HEK293 (cell line): ENCODE measurements at regions not wholly inside any gene's neighbourhood (a gene's known extent, or its start where the extent isn't known, plus 50 kb on each side); places are given as distances from the start of the nearest gene placed in this dataset.
"Not testable (repeated sequence)": the region's sequence is repeated elsewhere in the genome, so short reads cannot be mapped to it uniquely, and the experiment has no call there.

Experiments
- CTCF ChIP-seq: fragments of 450-650 bp; formaldehyde crosslinking; IDR thresholded peaks from 2 replicates; pipeline ENCODE4 v1.5.1; 2016; ENCODE audit warnings: missing biosample characterization, missing genetic modification characterization
- HOXA7 ChIP-seq: sonication (generic); formaldehyde crosslinking; IDR thresholded peaks from 2 replicates; pipeline ENCODE4 v1.8.1; 2022; ENCODE audit warnings: missing genetic modification reagents, borderline replicate concordance
- PATZ1 ChIP-seq: fragments of 450-650 bp; formaldehyde crosslinking; IDR thresholded peaks from 2 replicates; pipeline ENCODE4 v1.5.1; 2016; ENCODE audit warnings: missing biosample characterization, missing genetic modification characterization
- SETDB1 ChIP-seq: IDR thresholded peaks from one replicate; pipeline ENCODE4 v1.6.1; 2017; ENCODE audit warnings: mild to moderate bottlenecking, low read length, moderate library complexity, mixed read lengths; ENCODE audit not compliant: insufficient read length
- SP2 ChIP-seq: fragments of 450-650 bp; formaldehyde crosslinking; IDR thresholded peaks from 2 replicates; pipeline ENCODE4 v1.5.1; 2016; ENCODE audit warnings: missing biosample characterization, missing genetic modification characterization
- TCF7L2 ChIP-seq: IDR thresholded peaks from 2 replicates; pipeline ENCODE4 v1.6.1; 2011; ENCODE audit warnings: low read depth, mild to moderate bottlenecking, inconsistent platforms, low read length, moderate library complexity, borderline replicate concordance
- ZNF140 ChIP-seq: fragments of 450-650 bp; formaldehyde crosslinking; IDR thresholded peaks from 2 replicates; pipeline ENCODE4 v1.5.1; 2016; ENCODE audit warnings: missing biosample characterization, missing genetic modification characterization
- ZNF248 ChIP-seq: fragments of 450-650 bp; formaldehyde crosslinking; IDR thresholded peaks from 2 replicates; pipeline ENCODE4 v1.5.1; 2017; ENCODE audit warnings: missing biosample characterization, missing genetic modification characterization
- ZNF792 ChIP-seq: fragments of 450-650 bp; formaldehyde crosslinking; IDR thresholded peaks from 2 replicates; pipeline ENCODE4 v1.5.1; 2016; ENCODE audit warnings: missing biosample characterization, missing genetic modification characterization

- not testable (repeated sequence) for TF ChIP-seq SP2; CTCF (tag by site-specific recombination); ZNF792 (tag by site-specific recombination); TCF7L2; SETDB1; ZNF248 (tag by site-specific recombination); HOXA7 (CRISPR knock-in tag); ZNF140 (tag by site-specific recombination); PATZ1 (tag by site-specific recombination)
These were observed 203.4 kb downstream of the SOX4 start for GRCh38 chr6:21796979-21797378.
